ENCODE measurements at regions not wholly inside any gene's neighbourhood (a gene's known extent, or its start where the extent isn't known, plus 50 kb on each side); places are given as distances from the start of the nearest gene placed in this dataset.
"Not testable (repeated sequence)": the region's sequence is repeated elsewhere in the genome, so short reads cannot be mapped to it uniquely, and the experiment has no call there.

- POLR2A ChIA-PET, result no interaction called here
- TF ChIP-seq CTCF (IDR thresholded peaks at IDR 0.05; ENCODE audit: insufficient read depth, low read length, missing control alignments), result no peak
- H3K4me3 ChIP-seq (ENCODE audit: low read depth, low read length), result no peak overlapping the region
- DNase-seq (ENCODE audit: low read depth, low spot score), result no peak
- CTCF ChIA-PET, result no interaction called here
Measured at GRCh38 chr2:48194641-48195040, 119.8 kb upstream of the FOXN2 start.

GRCh38 chr2:48195169-48195568 is 119.3 kb upstream of the FOXN2 start:
- POLR2A ChIA-PET, result no interaction called here
- CTCF ChIA-PET, result no interaction called here
- DNase-seq (ENCODE audit: low read depth, low spot score), result no peak
- no peak overlapping the region for H3K4me3 ChIP-seq (ENCODE audit: low read depth, low read length)
- no peak for TF ChIP-seq CTCF (IDR thresholded peaks at IDR 0.05; ENCODE audit: insufficient read depth, low read length, missing control alignments)

- POLR2A ChIA-PET, result no interaction called here
- no peak for DNase-seq (ENCODE audit: low read depth, low spot score)
- CTCF ChIA-PET, result no interaction called here
- no peak overlapping the region for H3K4me3 ChIP-seq (ENCODE audit: low read depth, low read length)
- TF ChIP-seq CTCF (IDR thresholded peaks at IDR 0.05; ENCODE audit: insufficient read depth, low read length, missing control alignments), result no peak
Measured at GRCh38 chr2:48197618-48198017, 116.9 kb upstream of the FOXN2 start.

- ChIA-PET POLR2A (no interaction called here), CTCF (no interaction called here)
- H3K4me3 ChIP-seq (ENCODE audit: low read depth, low read length), result no peak overlapping the region
- TF ChIP-seq CTCF (IDR thresholded peaks at IDR 0.05; ENCODE audit: insufficient read depth, low read length, missing control alignments), result no peak
- no peak for DNase-seq (ENCODE audit: low read depth, low spot score)
Measured at GRCh38 chr2:48198371-48198770, 116.1 kb upstream of the FOXN2 start.

GRCh38 chr2:48199070-48199469 is 115.4 kb upstream of the FOXN2 start:
- DNase-seq (ENCODE audit: low read depth, low spot score), result no peak
- POLR2A ChIA-PET, result no interaction called here
- no peak overlapping the region for H3K4me3 ChIP-seq (ENCODE audit: low read depth, low read length)
- no peak for TF ChIP-seq CTCF (IDR thresholded peaks at IDR 0.05; ENCODE audit: insufficient read depth, low read length, missing control alignments)
- CTCF ChIA-PET, result no interaction called here

- CTCF ChIA-PET, result interaction anchor here (0.7 kb wide), 1 partner anchor 271 kb away, joined by 3 read pairs; no protein-coding TSS in a partner anchor
- no peak for TF ChIP-seq CTCF (IDR thresholded peaks at IDR 0.05; ENCODE audit: insufficient read depth, low read length, missing control alignments)
- POLR2A ChIA-PET, result no interaction called here
- no peak for DNase-seq (ENCODE audit: low read depth, low spot score)
- H3K4me3 ChIP-seq (ENCODE audit: low read depth, low read length), result no peak overlapping the region
Measured at GRCh38 chr2:48200620-48201293, 113.7 kb upstream of the FOXN2 start.

GRCh38 chr2:48201435-48201834 is 113.0 kb upstream of the FOXN2 start:
- POLR2A ChIA-PET; DNase-seq (ENCODE audit: low read depth, low spot score); CTCF ChIA-PET; H3K4me3 ChIP-seq (ENCODE audit: low read depth, low read length): not testable (repeated sequence)

All from AG04449 (cell line).